Mucosa of gallbladder (tissue), 1 donor: ENCODE measurements at regions not wholly inside any gene's neighbourhood (a gene's known extent, or its start where the extent isn't known, plus 50 kb on each side); places are given as distances from the start of the nearest gene placed in this dataset.
"Not testable (repeated sequence)": the region's sequence is repeated elsewhere in the genome, so short reads cannot be mapped to it uniquely, and the experiment has no call there.

Source experiments
- DNase-seq: peaks from one replicate; pipeline ENCODE4 v3.0.0-alpha.2; 2020; ENCODE audit warnings: low spot score
- donor health status: DM: no; HTN: no; CAD: no.

- no peak for DNase-seq
Measured at GRCh38 chr20:4469910-4470309, 216.3 kb upstream of the PRNP start.

GRCh38 chr20:4468114-4468513, 218.1 kb upstream of the PRNP start:
- no peak for DNase-seq

GRCh38 chr20:4465855-4466545, 216.9 kb upstream of the ADRA1D start:
- no peak for DNase-seq

DNA sequence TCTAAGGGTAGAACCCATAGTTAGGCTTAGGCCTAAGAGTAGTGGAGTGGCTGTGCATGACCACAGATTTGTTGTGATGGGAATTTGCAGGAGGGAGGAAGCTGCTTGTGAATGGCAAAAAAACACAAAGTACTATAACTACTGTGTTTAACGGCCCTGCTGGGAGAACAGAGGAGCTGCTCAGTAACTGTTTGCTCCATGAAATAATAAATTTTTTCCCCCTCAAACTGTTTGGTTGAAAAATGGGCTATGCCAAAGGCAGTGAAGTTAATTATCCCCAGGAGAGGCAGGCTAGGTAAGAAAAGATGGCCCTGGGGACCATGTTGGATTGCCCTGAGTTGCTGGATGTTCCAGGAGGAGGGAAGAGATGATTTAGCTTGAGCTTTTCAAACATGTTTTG, 216.1 kb upstream of the ADRA1D start:
- DNase-seq: no peak

DNA sequence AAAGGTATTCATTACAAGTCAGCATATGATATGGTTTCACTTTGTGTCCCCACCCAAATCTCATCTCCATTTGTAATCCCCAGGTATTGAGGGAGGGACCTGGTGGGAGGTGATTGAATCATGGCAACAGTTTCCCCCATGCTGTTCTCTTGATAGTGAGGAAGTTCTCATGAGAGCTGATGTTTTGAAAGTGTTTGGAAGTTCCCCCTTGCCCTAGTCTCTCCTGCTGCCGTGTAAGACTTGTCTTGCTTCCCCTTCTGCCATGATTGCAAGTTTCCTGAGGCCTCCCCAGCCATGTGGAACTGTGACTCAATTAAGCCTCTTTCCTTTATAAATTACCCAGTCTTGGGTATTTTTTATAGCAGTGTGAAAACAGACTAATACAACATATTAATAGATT, 213.7 kb upstream of the ADRA1D start:
- DNase-seq: not testable (repeated sequence)

DNA sequence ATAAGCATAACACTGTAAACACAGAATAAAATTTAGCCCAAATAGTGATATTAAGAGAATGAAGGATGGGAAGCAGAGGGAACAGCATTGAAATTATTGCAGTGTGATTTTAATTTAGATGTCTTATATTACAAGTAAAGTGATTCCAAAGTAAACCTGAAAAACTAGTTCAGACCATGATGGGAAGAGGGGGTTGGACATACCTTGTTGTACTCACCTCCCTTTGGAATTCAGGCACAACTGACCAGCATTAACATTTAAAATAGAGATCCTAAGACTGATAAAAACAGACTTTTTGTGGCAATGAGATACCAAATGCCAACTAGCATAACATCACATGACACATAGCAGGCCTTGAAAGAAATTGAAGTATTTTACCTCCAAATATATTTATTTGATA, 210.0 kb upstream of the ADRA1D start:
- DNase-seq: no peak

- DNase-seq: no peak
Measured at GRCh38 chr20:4457566-4458543, 208.8 kb upstream of the ADRA1D start.

DNA sequence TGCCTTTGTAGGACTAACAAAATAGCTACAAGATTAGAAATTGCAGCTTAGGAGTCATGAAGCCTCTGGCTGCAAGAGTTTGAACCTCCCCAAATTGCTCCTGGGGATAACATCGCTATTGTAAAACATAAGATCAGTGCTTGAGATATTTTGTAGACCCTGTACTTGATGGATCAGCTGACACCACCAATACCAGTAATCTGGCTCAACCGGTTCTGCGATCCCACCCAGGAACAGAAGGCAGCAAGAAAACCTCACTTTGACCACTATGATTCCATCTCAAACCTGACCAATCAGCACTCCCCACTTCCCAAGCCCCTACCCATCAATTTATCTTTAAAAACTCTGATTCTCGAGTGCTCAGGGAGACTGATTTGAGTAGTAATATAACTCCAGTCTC, 206.9 kb upstream of the ADRA1D start:
- no peak for DNase-seq

DNA sequence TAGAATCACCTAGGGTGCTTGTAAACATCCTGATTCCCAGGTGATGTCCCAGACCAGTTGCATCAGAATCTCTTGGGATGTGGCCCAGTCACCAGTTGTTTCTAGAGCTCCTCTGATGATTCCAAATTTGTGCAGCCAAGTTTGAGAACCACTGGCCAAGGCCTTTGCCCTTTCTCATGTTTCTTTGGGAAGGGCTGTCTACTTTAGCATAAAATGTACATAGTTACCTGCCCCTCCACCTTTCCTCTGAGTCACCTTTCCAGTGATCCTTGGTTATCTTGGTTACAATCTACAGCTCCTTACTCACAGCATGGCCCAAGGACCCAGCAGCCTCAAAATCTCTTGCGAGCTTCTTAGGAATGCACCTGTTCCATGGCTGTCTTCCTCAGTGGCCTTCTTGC, 206.2 kb upstream of the ADRA1D start:
- no peak for DNase-seq

DNA sequence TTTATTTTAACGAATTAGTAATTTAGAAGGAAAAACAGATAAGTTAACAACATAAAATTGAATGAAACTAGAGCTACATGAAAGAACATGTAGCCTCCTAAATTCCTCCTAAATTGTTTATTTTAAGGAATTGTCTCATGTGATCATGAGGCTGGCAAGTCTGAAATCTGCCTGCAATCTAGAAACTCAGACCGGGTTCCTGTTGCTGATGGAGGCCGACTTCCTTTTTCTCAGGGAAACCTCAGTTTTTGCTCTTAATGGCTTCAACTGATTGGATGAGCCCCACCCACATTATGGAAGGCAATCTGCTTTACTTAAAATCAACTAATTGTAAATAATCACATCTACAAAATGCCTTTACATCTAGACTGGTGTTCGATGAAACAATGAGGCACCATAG, 205.0 kb upstream of the ADRA1D start:
- DNase-seq: no peak

GRCh38 chr20:4453359-4453758, 204.3 kb upstream of the ADRA1D start:
- DNase-seq: no peak

DNA sequence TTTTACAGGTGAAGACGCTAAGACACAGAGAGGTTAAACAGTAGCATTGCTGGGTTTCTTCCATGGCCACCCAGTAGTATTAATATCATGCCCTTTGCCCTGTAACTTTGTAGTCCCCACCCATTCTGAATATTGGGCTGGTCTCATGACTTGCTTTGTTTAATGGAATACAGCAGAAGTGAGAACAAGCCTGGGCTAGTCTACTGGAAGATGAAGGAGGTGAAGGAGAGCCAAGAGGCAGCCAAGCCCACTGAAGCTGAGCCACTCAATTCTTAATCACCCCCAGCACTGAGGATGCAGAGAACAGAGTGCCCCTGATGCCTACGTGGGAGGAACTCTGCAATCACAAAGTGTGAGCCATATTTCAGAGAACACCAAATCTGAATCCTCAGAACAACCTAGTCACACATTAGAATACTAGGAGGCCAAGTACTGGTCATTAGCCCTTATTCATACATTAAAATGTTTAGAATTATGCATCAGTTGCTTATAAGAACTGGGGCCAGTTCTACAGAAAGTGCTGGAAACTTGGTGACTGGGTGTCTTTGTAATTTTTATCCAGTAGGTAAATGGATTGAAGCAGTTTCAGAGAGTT, 202.5 kb upstream of the ADRA1D start:
- DNase-seq: no peak

DNA sequence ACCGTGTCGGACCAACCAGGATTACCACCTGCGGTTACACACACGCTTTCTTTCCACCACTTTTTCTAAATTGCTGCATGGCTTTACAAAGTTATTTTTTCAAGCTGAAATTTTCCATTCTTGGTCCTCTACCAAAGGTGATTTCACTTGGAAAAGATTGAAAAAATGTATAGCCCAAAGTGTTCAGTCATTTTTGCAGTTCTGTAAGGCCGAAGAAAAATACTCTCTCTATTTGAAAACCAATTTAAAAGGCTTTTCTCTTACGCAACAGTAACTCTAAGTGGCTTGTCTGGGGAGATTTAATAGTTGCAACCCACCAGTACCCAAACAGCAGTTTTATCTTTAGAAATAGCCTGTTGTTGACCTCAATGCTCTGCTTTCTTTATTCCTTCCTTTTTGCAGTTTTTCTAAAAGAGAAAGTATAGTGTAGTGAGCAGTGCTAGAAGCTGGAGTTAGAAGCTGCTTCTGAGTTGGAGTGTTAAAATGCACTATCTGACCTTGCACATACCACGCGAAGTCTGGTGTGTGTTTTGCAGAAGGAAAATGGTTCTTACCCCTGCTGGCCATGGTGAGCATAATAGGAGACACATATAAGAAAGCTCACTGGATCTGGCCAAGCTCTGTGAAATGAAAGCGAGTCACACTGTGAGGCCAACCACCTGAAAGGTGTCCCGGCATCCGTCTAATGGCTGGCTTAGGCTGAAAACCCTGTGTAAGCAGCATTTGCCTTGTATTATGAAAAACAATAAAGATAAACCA, 201.0 kb upstream of the ADRA1D start:
- peak; percentile 12 for DNase-seq

DNA sequence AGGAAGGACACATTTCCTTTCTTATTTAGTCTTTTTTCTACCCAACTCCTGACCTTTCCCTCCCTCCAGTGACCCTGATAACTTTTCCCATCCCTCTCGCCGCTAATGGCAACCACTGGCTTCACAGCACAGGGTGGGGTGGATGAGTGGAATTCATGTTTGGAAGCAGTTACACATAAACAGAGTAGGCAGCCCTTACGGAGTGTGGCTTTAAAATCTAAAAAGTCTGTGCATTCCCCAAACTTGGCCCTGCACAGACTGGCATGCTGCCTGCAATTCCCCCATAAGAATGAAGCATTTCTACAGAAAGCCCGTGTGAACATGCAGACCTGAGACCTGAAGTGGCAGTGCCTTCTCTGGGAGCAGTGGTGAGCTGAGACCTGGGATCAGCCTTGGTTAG, 196.7 kb upstream of the ADRA1D start:
- DNase-seq: no peak

GRCh38 chr20:4445331-4445730, 196.2 kb upstream of the ADRA1D start:
- no peak for DNase-seq

GRCh38 chr20:4444404-4444803, 195.3 kb upstream of the ADRA1D start:
- DNase-seq: no peak

DNA sequence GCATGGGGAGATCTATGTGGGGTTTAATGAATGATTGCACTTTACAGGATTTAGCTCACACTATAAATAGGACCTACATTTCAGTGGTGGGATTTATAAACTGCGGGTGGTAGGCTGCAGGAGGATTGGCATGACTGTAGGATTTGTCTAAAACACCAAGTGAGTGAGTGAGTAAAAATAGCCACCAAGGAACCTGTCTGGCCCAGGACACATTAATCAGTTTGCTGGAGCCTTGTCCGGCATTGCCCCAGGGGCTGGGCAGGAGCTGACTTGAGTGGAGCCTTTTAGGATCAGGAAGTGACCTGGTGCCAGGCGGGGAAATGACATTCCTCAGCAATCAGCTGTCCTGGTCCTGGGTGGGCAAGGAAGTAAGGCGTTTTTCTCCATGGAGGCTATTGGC, 193.9 kb upstream of the ADRA1D start:
- DNase-seq: no peak

GRCh38 chr20:4441871-4442270, 192.8 kb upstream of the ADRA1D start:
- DNase-seq: no peak

DNA sequence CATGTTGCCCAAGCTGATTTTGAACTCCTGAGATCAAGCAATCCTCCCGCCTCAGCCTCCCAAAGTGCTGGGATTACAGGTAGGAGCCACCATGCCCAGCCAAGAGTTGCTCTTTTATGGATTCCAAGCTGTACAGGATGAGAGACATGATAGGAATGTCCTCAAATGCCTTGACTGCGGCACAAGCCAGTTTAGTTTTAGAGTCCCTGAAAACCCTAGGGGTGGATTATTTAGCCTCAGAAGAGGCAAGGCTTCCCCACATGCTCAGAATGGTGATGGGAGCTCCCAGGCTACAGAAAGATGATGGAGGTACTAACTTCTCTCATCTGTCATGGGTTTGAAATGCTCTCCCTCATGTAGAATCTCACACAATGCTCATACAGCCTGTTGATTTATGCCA, 192.1 kb upstream of the ADRA1D start:
- no peak for DNase-seq

DNA sequence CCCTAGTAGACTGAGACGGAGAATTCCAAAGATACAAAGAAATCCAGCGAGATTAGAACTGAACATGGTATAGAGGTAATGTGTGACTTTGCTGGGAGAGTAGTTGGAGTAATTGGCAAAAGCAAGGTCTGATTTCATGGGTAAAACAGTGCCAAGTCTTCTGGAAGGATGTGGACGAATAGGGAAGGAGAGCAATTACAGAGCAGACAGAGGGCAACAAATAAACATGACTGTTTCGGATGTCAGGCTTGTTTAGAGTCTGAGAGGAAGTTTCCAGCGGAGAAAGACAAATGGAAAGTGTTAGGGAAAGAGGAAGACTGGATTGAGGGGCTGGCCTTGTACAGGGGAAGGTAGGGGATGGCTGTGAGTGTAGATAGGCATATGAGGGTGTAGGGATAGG, 190.4 kb upstream of the ADRA1D start:
- DNase-seq: no peak

DNA sequence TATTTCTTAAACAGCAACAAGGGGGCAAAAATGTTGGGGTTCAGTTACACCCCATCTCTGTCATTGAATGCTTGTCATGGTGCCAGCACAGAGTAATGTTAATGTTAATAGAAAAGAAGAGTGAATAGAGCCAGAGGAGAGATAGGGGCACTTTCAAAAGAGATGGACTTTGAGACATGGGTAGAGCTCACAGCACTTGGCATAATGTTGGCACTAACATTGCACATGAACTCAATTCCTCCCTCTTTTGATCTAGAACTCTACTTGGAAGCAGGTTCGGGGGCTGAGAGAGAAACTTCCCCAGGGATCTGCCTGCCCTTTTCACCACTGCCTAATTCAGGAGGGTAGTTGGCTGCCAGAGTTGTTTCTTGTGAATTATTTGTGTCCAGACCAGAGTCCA, 188.0 kb upstream of the ADRA1D start:
- no peak for DNase-seq
